Liver (tissue), 8 donors: ENCODE measurements at regions not wholly inside any gene's neighbourhood (a gene's known extent, or its start where the extent isn't known, plus 50 kb on each side); places are given as distances from the start of the nearest gene placed in this dataset.

Experiments
- DNase-seq: peaks from one replicate; pipeline ENCODE4 v3.0.0-alpha.2; 2017; ENCODE audit warnings: low spot score
- H3K27ac ChIP-seq, 2 donors: one replicate each; pipeline ENCODE4 v1.7.0; 2013; ENCODE audit warnings: inconsistent platforms in 2 of 2, low read length in 2 of 2, control low read depth in 1 of 2, low read depth in 1 of 2, mild to moderate bottlenecking in 1 of 2
- H3K27me3 ChIP-seq, 4 donors: one replicate each; pipeline versions ENCODE4 v1.6.1 to v1.7.0; 2013; ENCODE audit warnings: low read length in 3 of 4, inconsistent platforms in 1 of 4, mild to moderate bottlenecking in 1 of 4, moderate library complexity in 1 of 4; ENCODE audit not compliant: control insufficient read depth in 4 of 4, insufficient read depth in 4 of 4
- H3K36me3 ChIP-seq, 4 donors: one replicate each; pipeline versions ENCODE4 v1.6.1 to v1.7.0; 2013; ENCODE audit warnings: low read length in 3 of 4, mild to moderate bottlenecking in 3 of 4, low read depth in 1 of 4, moderate library complexity in 1 of 4; ENCODE audit not compliant: control insufficient read depth in 4 of 4, insufficient read depth in 3 of 4
- H3K4me1 ChIP-seq, 4 donors: one replicate each; pipeline versions ENCODE4 v1.6.1 to v1.7.0; 2013; ENCODE audit warnings: low read length in 3 of 4, mild to moderate bottlenecking in 3 of 4, moderate library complexity in 1 of 4; ENCODE audit not compliant: control insufficient read depth in 4 of 4, insufficient read depth in 4 of 4
- H3K4me3 ChIP-seq, 3 donors: one replicate each; pipeline versions ENCODE4 v1.6.1 to v1.7.0; 2013; ENCODE audit warnings: low read length in 3 of 3, control low read depth in 1 of 3, low read depth in 1 of 3, mild to moderate bottlenecking in 1 of 3
- H3K9ac ChIP-seq, 2 donors: one replicate each; pipeline ENCODE4 v1.7.0; 2013; ENCODE audit warnings: low read length in 2 of 2, mild to moderate bottlenecking in 2 of 2, moderate library complexity in 2 of 2, control low read depth in 1 of 2, low read depth in 1 of 2
- H3K9me3 ChIP-seq, 4 donors: one replicate each; pipeline versions ENCODE4 v1.6.1 to v1.7.0; 2013; ENCODE audit warnings: low read length in 3 of 4; ENCODE audit not compliant: control insufficient read depth in 4 of 4
- ATF3 ChIP-seq: IDR thresholded peaks from 2 replicates; pipeline ENCODE4 v1.6.1; 2016; ENCODE audit warnings: antibody characterized with exemption
- CTCF ChIP-seq: fragments of 150-350 bp; IDR thresholded peaks from 2 replicates; pipeline ENCODE4 v1.5.1; 2017; ENCODE audit warnings: improper control_type of control experiment, low read depth, low read length; ENCODE audit not compliant: missing input control
- EGR1 ChIP-seq, 2 donors: IDR thresholded peaks; 2 replicates each; pipeline ENCODE4 v1.6.1; 2016 to 2018; ENCODE audit warnings: antibody characterized with exemption in 2 of 2, low read depth in 2 of 2
- FOXA1 ChIP-seq: IDR thresholded peaks from 2 replicates; pipeline ENCODE4 v1.6.1; 2016; ENCODE audit warnings: antibody characterized with exemption
- FOXA2 ChIP-seq: IDR thresholded peaks from 2 replicates; pipeline ENCODE4 v1.6.1; 2016; ENCODE audit warnings: antibody characterized with exemption
- GABPA ChIP-seq, 2 donors: IDR thresholded peaks in 1 of 2; conservative IDR thresholded peaks in 1 of 2; 2 replicates each; pipeline ENCODE4 v1.6.1; 2016; ENCODE audit warnings: antibody characterized with exemption in 2 of 2, mild to moderate bottlenecking in 1 of 2, moderate library complexity in 1 of 2
- HNF4A ChIP-seq, 2 donors: conservative IDR thresholded peaks; 2 replicates each; pipeline ENCODE4 v1.6.1; 2016; ENCODE audit warnings: antibody characterized with exemption in 2 of 2, mild to moderate bottlenecking in 2 of 2
- HNF4G ChIP-seq: IDR thresholded peaks from 2 replicates; pipeline ENCODE4 v1.6.1; 2016; ENCODE audit warnings: antibody characterized with exemption
- JUND ChIP-seq, 2 donors: IDR thresholded peaks; 2 replicates each; pipeline ENCODE4 v1.6.1; 2016; ENCODE audit warnings: antibody characterized with exemption in 2 of 2
- MAX ChIP-seq: IDR thresholded peaks from 2 replicates; pipeline ENCODE4 v1.6.1; 2016; ENCODE audit warnings: antibody characterized with exemption
- NR2F2 ChIP-seq: IDR thresholded peaks from 2 replicates; pipeline ENCODE4 v1.6.1; 2016; ENCODE audit warnings: antibody characterized with exemption
- RAD21 ChIP-seq, 2 donors: IDR thresholded peaks; 2 replicates each; pipeline ENCODE4 v1.6.1; 2016; ENCODE audit warnings: antibody characterized with exemption in 2 of 2, mild to moderate bottlenecking in 2 of 2
- REST ChIP-seq: IDR thresholded peaks from 2 replicates; pipeline ENCODE4 v1.6.1; 2016; ENCODE audit warnings: antibody characterized with exemption, mild to moderate bottlenecking
- RXRA ChIP-seq, 2 donors: IDR thresholded peaks; 2 replicates each; pipeline ENCODE4 v1.6.1; 2017 to 2018; ENCODE audit warnings: antibody characterized with exemption in 2 of 2, mild to moderate bottlenecking in 1 of 2
- SP1 ChIP-seq: IDR thresholded peaks from 2 replicates; pipeline ENCODE4 v1.6.1; 2018; ENCODE audit warnings: antibody characterized with exemption, mild to moderate bottlenecking
- TAF1 ChIP-seq: conservative IDR thresholded peaks from 2 replicates; pipeline ENCODE4 v1.6.1; 2016; ENCODE audit warnings: antibody characterized with exemption, mild to moderate bottlenecking
- YY1 ChIP-seq: IDR thresholded peaks from 2 replicates; pipeline ENCODE4 v1.6.1; 2016; ENCODE audit warnings: antibody characterized with exemption, mild to moderate bottlenecking
- ZBTB33 ChIP-seq: IDR thresholded peaks from 2 replicates; pipeline ENCODE4 v1.6.1; 2016; ENCODE audit warnings: antibody characterized with exemption
- WGBS: extraction: QIAGEN DNeasy Blood & Tissue Kit; methylation state at CpG from one replicate; pipeline ENCODE4 v1.1.7; 2013; 5-methylcytosine and 5-hydroxymethylcytosine counted together
- donor health status: healthy.
- donor health status: healthy.
- donor health status: healthy.
- donor health status: healthy.
- donor health status: healthy.

- TF ChIP-seq GABPA (IDR thresholded peaks at IDR 0.05 in 1 of 2, conservative IDR thresholded peaks at IDR 0.05 in 1 of 2), result no peak
- no peak for TF ChIP-seq HNF4A (conservative IDR thresholded peaks at IDR 0.05)
- TF ChIP-seq YY1, result no peak
- no peak for TF ChIP-seq SP1
- TF ChIP-seq REST, result no peak
- TF ChIP-seq CTCF, result no peak
- TF ChIP-seq TAF1, result no peak
- TF ChIP-seq ZBTB33, result no peak
- no peak for TF ChIP-seq EGR1 (IDR thresholded peaks at IDR 0.05; ENCODE audit: low read depth in 2 of 2)
- TF ChIP-seq RAD21 (IDR thresholded peaks at IDR 0.05), result no peak
- no peak for TF ChIP-seq JUND (IDR thresholded peaks at IDR 0.05)
- TF ChIP-seq HNF4G, result no peak
- no peak for TF ChIP-seq FOXA1
- no peak for TF ChIP-seq NR2F2
- TF ChIP-seq FOXA2, result no peak
- TF ChIP-seq RXRA (IDR thresholded peaks at IDR 0.05), result no peak
- no peak for TF ChIP-seq MAX
- TF ChIP-seq ATF3, result no peak
- Histone ChIP-seq H3K27me3 (no peaks in the 10 kb centered on the region), H3K27ac (no peak overlapping the region), H3K36me3 (no peaks in the 10 kb centered on the region), H3K4me1 (no peaks in the 10 kb centered on the region), H3K4me3 (no peak overlapping the region), H3K9me3 (no peaks in the 10 kb centered on the region), H3K9ac (no peak overlapping the region)
- DNase-seq, result no peak
- WGBS, result 88% methylated on average over 3 of the region's 3 CpGs
These were observed 499.8 kb upstream of the MEIS1 start for GRCh38 chr2:65934992-65935629.
